Kidney (tissue), 13 donors: ENCODE measurements at regions not wholly inside any gene's neighbourhood (a gene's known extent, or its start where the extent isn't known, plus 50 kb on each side); places are given as distances from the start of the nearest gene placed in this dataset.
A peak's percentile ranks its signal among the peaks of the same experiment; 100 is the strongest.

ENCODE experiments used
- DNase-seq, 5 donors: peaks; one replicate each; pipeline ENCODE4 v3.0.0-alpha.2; 2013 to 2020
- FAIRE-seq: peaks from 2 replicates; lab custom pipeline; 2012; peaks lifted over from hg19 to GRCh38; lab: Jason Lieb, UNC
- H3K27ac ChIP-seq, 2 donors: one replicate each; pipeline ENCODE4 v1.7.0; 2013; ENCODE audit warnings: low read depth in 2 of 2, low read length in 2 of 2, inconsistent platforms in 1 of 2
- H3K27me3 ChIP-seq: one replicate; pipeline ENCODE4 v1.7.1; 2013; ENCODE audit warnings: low read length, inconsistent platforms; ENCODE audit not compliant: control insufficient read depth, insufficient read depth
- H3K36me3 ChIP-seq, 3 donors: one replicate each; pipeline versions ENCODE4 v1.7.0 to v1.7.1; 2013; ENCODE audit warnings: low read length in 3 of 3, control low read depth in 1 of 3, inconsistent platforms in 1 of 3; ENCODE audit not compliant: insufficient read depth in 3 of 3, control insufficient read depth in 2 of 3
- H3K4me1 ChIP-seq, 3 donors: one replicate each; pipeline versions ENCODE4 v1.7.0 to v1.7.1; 2013; ENCODE audit warnings: low read length in 3 of 3, inconsistent platforms in 1 of 3, low read depth in 1 of 3; ENCODE audit not compliant: control insufficient read depth in 2 of 3, insufficient read depth in 2 of 3
- H3K4me3 ChIP-seq, 3 donors: one replicate each; pipeline versions ENCODE4 v1.7.0 to v1.8.1; 2013; ENCODE audit warnings: low read length in 3 of 3, control low read depth in 1 of 3, inconsistent platforms in 1 of 3
- H3K9ac ChIP-seq, 3 donors: one replicate each; pipeline versions ENCODE4 v1.7.0 to v1.7.1; 2013; ENCODE audit warnings: low read length in 3 of 3, control low read depth in 1 of 3, inconsistent platforms in 1 of 3
- H3K9me3 ChIP-seq, 3 donors: one replicate each; pipeline versions ENCODE4 v1.7.0 to v1.7.1; 2013; ENCODE audit warnings: low read length in 3 of 3, control low read depth in 1 of 3, inconsistent platforms in 1 of 3; ENCODE audit not compliant: control insufficient read depth in 2 of 3, insufficient read depth in 1 of 3
- intact Hi-C: fragments of 100-400 bp; cut with DNase I; formaldehyde crosslinking; loops from one replicate; pipeline ENCODE4 v1.11.1; 2022
- TF ChIP-seq, protein P1 (sequence below): IDR thresholded peaks from 3 replicates; pipeline ENCODE4 v1.5.1; 2012; ENCODE audit warnings: mild to moderate bottlenecking, moderate library complexity, borderline replicate concordance; ENCODE audit not compliant: insufficient read depth; ENCODE audit errors: extremely low read depth
- donor health status: control.
- donor health status: control.
- donor health status: control.
- donor health status: control.
- donor health status: control.
- donor health status: DM: yes; HTN: yes; CAD: no.
- donor health status: Normal renal cell carcinoma (clear cell type).

DNA sequence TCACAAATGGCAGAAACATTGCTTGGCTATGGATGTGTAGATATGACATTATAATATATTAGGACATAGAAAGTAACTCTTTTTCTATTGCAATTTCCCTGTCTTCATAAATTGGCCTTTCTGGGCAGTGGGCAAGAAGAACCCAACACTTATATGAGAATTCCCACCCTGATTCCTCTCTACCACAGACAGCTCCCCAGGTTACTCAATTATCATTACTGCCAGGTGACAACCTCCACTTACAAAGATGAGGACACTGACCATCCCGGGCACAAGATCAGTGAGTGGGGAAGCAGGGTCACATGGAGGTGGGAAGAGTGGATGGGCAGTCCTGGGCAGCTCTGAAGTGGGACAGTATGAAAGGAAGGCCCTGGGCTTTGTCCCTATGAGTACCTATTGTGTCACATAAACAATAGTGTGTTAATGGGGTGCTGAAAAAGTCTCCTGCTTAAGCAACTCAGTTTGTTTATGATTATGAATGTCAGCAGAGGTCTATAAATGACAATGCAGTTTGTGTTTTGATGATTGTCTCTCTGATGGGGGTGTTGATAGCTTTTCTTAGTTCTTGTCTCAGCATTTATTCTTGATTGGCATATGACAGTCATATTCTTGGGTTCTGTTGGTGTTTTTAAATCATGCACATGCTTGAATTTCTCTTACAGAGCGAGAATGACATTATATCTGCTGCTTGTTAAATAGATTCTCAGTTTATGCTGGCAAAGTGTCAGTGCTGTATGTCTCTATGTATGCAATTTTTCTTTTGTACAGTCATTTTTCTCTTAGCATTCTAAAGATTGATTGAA lies 99.9 kb downstream of the SLIT2 start:
- FAIRE-seq (no peak), DNase-seq (no peak)
- no peaks in the 10 kb centered on the region for H3K27me3 ChIP-seq
- H3K9me3 ChIP-seq: no peaks in the 10 kb centered on the region
- H3K9ac ChIP-seq: no peak overlapping the region
- H3K27ac ChIP-seq: no peak overlapping the region
- intact Hi-C loops: no loop called here
- no peaks in the 10 kb centered on the region for H3K36me3 ChIP-seq
- peaks cover 0 to 10% (median 0%) of the 10 kb centered on the region in 3 donors for H3K4me1 ChIP-seq
- TF ChIP-seq, protein P1, sequence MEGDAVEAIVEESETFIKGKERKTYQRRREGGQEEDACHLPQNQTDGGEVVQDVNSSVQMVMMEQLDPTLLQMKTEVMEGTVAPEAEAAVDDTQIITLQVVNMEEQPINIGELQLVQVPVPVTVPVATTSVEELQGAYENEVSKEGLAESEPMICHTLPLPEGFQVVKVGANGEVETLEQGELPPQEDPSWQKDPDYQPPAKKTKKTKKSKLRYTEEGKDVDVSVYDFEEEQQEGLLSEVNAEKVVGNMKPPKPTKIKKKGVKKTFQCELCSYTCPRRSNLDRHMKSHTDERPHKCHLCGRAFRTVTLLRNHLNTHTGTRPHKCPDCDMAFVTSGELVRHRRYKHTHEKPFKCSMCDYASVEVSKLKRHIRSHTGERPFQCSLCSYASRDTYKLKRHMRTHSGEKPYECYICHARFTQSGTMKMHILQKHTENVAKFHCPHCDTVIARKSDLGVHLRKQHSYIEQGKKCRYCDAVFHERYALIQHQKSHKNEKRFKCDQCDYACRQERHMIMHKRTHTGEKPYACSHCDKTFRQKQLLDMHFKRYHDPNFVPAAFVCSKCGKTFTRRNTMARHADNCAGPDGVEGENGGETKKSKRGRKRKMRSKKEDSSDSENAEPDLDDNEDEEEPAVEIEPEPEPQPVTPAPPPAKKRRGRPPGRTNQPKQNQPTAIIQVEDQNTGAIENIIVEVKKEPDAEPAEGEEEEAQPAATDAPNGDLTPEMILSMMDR: no peak
- H3K4me3 ChIP-seq: no peak overlapping the region

DNA sequence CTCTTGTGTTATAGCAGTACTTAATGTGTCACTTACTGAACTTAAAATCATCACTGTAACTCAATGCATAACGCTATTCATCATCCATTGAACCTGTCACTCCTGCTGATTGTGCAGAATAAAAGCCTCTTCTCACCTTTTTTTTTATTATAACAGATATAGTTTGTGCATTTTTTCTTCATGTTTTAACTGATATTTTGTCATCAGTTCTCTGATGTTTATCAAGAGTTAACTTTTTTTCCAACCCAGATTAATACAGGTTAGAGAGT lies 100.4 kb downstream of the SLIT2 start:
- no peak overlapping the region for H3K9ac ChIP-seq
- intact Hi-C loops: no loop called here
- FAIRE-seq (no peak), DNase-seq (no peak)
- H3K4me3 ChIP-seq: no peak overlapping the region
- H3K9me3 ChIP-seq: no peaks in the 10 kb centered on the region
- no peaks in the 10 kb centered on the region for H3K27me3 ChIP-seq
- TF ChIP-seq, protein P1: no peak
- H3K27ac ChIP-seq: no peak overlapping the region
- no peaks in the 10 kb centered on the region for H3K36me3 ChIP-seq
- peaks cover 0 to 10% (median 0%) of the 10 kb centered on the region in 3 donors for H3K4me1 ChIP-seq

DNA sequence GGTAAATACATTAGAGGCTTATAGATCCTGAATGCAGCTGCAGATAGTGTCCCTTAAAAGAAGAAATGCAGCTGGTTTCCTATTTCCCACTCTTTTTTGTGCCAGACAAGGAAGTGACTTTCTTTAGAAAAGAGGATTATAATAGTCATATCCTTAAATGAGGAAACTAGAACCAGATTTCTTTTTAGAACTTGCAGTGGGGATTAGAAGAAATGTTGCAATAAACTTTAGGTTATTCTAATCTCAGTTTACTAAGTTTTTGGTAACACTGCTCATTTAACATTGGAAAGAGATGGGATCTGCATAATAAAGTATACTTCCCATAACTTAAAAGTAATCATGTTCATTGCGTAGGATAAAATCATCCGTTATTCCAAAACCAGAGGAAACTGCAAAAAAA lies 101.9 kb downstream of the SLIT2 start:
- TF ChIP-seq, protein P1: no peak
- DNase-seq (no peak), FAIRE-seq (no peak)
- Histone ChIP-seq H3K9me3 (no peaks in the 10 kb centered on the region), H3K9ac (no peak overlapping the region), H3K4me3 (no peak overlapping the region), H3K27ac (no peak overlapping the region), H3K36me3 (no peaks in the 10 kb centered on the region), H3K27me3 (no peaks in the 10 kb centered on the region), H3K4me1 (peaks cover 0 to 10% (median 0%) of the 10 kb centered on the region in 3 donors)
- intact Hi-C loops: no loop called here

DNA sequence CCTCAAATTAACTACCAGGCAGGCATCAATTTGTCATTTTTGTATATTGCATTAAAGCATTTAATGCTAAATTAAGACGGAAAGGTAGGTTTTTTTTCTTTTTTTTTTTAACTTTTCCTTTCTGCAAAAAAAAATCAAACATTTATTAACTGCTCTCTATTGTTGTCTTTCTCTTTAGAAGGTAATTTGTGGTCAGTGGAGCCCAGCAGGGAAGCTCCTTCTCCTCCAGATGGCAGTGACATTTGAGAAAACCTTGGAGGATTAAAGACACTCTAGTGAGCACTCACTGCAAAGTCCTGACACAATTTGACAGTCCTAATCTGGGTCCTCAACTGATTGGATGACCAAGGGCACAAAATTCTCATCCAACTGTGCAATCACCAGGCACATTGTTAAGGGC lies 102.4 kb downstream of the SLIT2 start:
- no peak overlapping the region for H3K9ac ChIP-seq
- no peak for FAIRE-seq

More for the DNA sequence above, 102.4 kb downstream of the SLIT2 start:
- TF ChIP-seq, protein P1: no peak
- peak in 2 of 5 donors; percentile 38 to 48 for DNase-seq
- H3K27ac ChIP-seq: no peak overlapping the region
- no peaks in the 10 kb centered on the region for H3K36me3 ChIP-seq
- no peaks in the 10 kb centered on the region for H3K27me3 ChIP-seq
- H3K4me3 ChIP-seq: no peak overlapping the region
- intact Hi-C loops: no loop called here
- H3K9me3 ChIP-seq: no peaks in the 10 kb centered on the region
- peaks cover 0 to 10% (median 0%) of the 10 kb centered on the region in 3 donors for H3K4me1 ChIP-seq
